Activated CD8-positive, alpha-beta T cell treated with anti-CD3 and anti-CD28 coated beads for 36 hours (primary cell): ENCODE measurements at regions not wholly inside any gene's neighbourhood (a gene's known extent, or its start where the extent isn't known, plus 50 kb on each side); places are given as distances from the start of the nearest gene placed in this dataset.

Experiments
- ATAC-seq: fragments of 200-7000 bp; cut with Tn5 transposase; one replicate; pipeline ENCODE4 v1.10.0; 2021; ENCODE audit warnings: mild to moderate bottlenecking, moderate library complexity
- CTCF ChIA-PET: fragments of 350-600 bp; sonication (Branson Sonifier 250); formaldehyde crosslinking; loops from one replicate; lab custom pipeline; 2021; ENCODE audit warnings: antibody characterized with exemption; lab: Charles Lee
- POLR2A ChIA-PET: fragments of 350-600 bp; sonication (Branson Sonifier 250); formaldehyde crosslinking; loops from one replicate; lab custom pipeline; 2021; ENCODE audit warnings: antibody characterized with exemption; lab: Charles Lee
- DNase-seq: peaks from one replicate; pipeline ENCODE4 v3.0.0-alpha.2; 2020
- H3K27ac Mint-ChIP-seq: one replicate; pipeline ENCODE4 v1.8.0; 2021; ENCODE audit warnings: mild to moderate bottlenecking, mixed read lengths
- H3K27me3 Mint-ChIP-seq: one replicate; pipeline ENCODE4 v1.8.0; 2021; ENCODE audit warnings: mixed read lengths
- H3K36me3 Mint-ChIP-seq: one replicate; pipeline ENCODE4 v1.8.0; 2021; ENCODE audit warnings: low read depth, mixed read lengths
- H3K4me1 Mint-ChIP-seq: one replicate; pipeline ENCODE4 v1.8.0; 2021; ENCODE audit warnings: low read depth, mixed read lengths
- H3K4me3 Mint-ChIP-seq: one replicate; pipeline ENCODE4 v1.8.0; 2021; ENCODE audit warnings: mild to moderate bottlenecking, moderate library complexity, mixed read lengths
- H3K9me3 Mint-ChIP-seq: one replicate; pipeline ENCODE4 v1.8.0; 2021; ENCODE audit warnings: mixed read lengths
- CTCF ChIP-seq: fragments of 200-600 bp; IDR thresholded peaks from one replicate; pipeline ENCODE4 v1.8.0; 2022; ENCODE audit warnings: antibody characterized with exemption, mild to moderate bottlenecking
- intact Hi-C: fragments of 100-400 bp; cut with micrococcal nuclease; formaldehyde crosslinking; loops from one replicate; pipeline ENCODE4 v1.10.0; 2022

- TF ChIP-seq CTCF = no peak
- Mint-ChIP-seq H3K4me3 (no peak overlapping the region), H3K36me3 (no peaks in the 10 kb centered on the region), H3K27me3 (no peaks in the 10 kb centered on the region), H3K4me1 (no peaks in the 10 kb centered on the region), H3K27ac (no peak overlapping the region), H3K9me3 (no peaks in the 10 kb centered on the region)
- no peak for ATAC-seq
- DNase-seq = no peak
- ChIA-PET POLR2A (no interaction called here), CTCF (no interaction called here)
- intact Hi-C loops = no loop called here
Observed at GRCh38 chr3:87414271-87414670, 137.9 kb upstream of the POU1F1 start.

DNA sequence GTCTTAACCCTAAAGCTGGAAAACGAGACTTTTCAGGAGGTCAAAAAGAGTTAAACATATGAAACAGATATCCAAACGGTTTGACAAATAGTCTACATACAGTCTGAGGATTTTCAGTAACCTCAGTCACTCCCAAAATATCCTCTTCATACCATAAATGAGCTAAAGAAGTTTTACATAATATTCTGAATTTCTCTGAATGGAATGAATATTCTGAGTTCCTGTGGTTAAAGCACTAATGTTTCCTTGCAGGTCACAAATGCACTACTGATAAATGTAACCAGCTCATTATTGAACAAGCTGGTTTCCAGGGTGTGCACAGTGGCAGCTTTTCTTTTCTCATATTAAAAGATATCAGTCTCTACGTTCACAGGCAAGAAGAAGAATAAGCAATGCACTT lies 137.4 kb upstream of the POU1F1 start:
- Mint-ChIP-seq H3K27me3 (no peaks in the 10 kb centered on the region), H3K36me3 (no peaks in the 10 kb centered on the region), H3K4me3 (no peak overlapping the region), H3K4me1 (no peaks in the 10 kb centered on the region), H3K27ac (no peak overlapping the region), H3K9me3 (no peaks in the 10 kb centered on the region)
- ChIA-PET POLR2A (no interaction called here), CTCF (no interaction called here)
- DNase-seq (no peak), ATAC-seq (no peak)
- no peak for TF ChIP-seq CTCF
- intact Hi-C loops = no loop called here

GRCh38 chr3:87410110-87410509 lies 133.7 kb upstream of the POU1F1 start:
- Mint-ChIP-seq H3K4me1 (no peaks in the 10 kb centered on the region), H3K27ac (no peak overlapping the region), H3K4me3 (no peak overlapping the region), H3K36me3 (no peaks in the 10 kb centered on the region), H3K27me3 (no peaks in the 10 kb centered on the region), H3K9me3 (no peaks in the 10 kb centered on the region)
- intact Hi-C loops = no loop called here
- DNase-seq (no peak), ATAC-seq (no peak)
- POLR2A ChIA-PET = no interaction called here
- no peak for TF ChIP-seq CTCF
- CTCF ChIA-PET = no interaction called here

GRCh38 chr3:87398168-87398801 lies 121.9 kb upstream of the POU1F1 start:
- no peak overlapping the region for H3K27ac Mint-ChIP-seq
- CTCF ChIA-PET = no interaction called here
- intact Hi-C loops = no loop called here

GRCh38 chr3:87397211-87397610 lies 120.8 kb upstream of the POU1F1 start:
- no peak for TF ChIP-seq CTCF
- ATAC-seq (no peak), DNase-seq (no peak)
- no peaks in the 10 kb centered on the region for H3K27me3 Mint-ChIP-seq
- ChIA-PET CTCF (no interaction called here), POLR2A (no interaction called here)
- H3K36me3 Mint-ChIP-seq = no peaks in the 10 kb centered on the region
- H3K9me3 Mint-ChIP-seq = no peaks in the 10 kb centered on the region
- intact Hi-C loops = no loop called here
- no peak overlapping the region for H3K4me3 Mint-ChIP-seq
- H3K4me1 Mint-ChIP-seq = no peaks in the 10 kb centered on the region
- no peak overlapping the region for H3K27ac Mint-ChIP-seq

More at GRCh38 chr3:87398168-87398801, 121.9 kb upstream of the POU1F1 start:
- POLR2A ChIA-PET = no interaction called here
- Mint-ChIP-seq H3K27me3 (no peaks in the 10 kb centered on the region), H3K9me3 (no peaks in the 10 kb centered on the region), H3K4me3 (no peak overlapping the region), H3K4me1 (no peaks in the 10 kb centered on the region), H3K36me3 (no peaks in the 10 kb centered on the region)
- TF ChIP-seq CTCF = no peak
- ATAC-seq (no peak), DNase-seq (no peak)
